Uterus (tissue), 2 donors: ENCODE measurements at regions not wholly inside any gene's neighbourhood (a gene's known extent, or its start where the extent isn't known, plus 50 kb on each side); places are given as distances from the start of the nearest gene placed in this dataset.

Experiments
- POLR2A ChIP-seq, 2 donors: fragments of 450-650 bp; IDR thresholded peaks; one replicate each; pipeline ENCODE4 v1.6.1; 2016; ENCODE audit warnings: antibody characterized with exemption in 2 of 2, mild to moderate bottlenecking in 1 of 2, moderate library complexity in 1 of 2
- TF ChIP-seq, protein P1 (sequence below), 4 experiments: fragments of 200-600 bp in 2 of 4; fragments of 450-650 bp in 2 of 4; sonication (generic) in 2 of 4; IDR thresholded peaks; one replicate each; pipeline ENCODE4 v1.5.1; 2016 to 2019; ENCODE audit warnings: antibody characterized with exemption in 4 of 4, mild to moderate bottlenecking in 2 of 4, moderate library complexity in 1 of 4

DNA sequence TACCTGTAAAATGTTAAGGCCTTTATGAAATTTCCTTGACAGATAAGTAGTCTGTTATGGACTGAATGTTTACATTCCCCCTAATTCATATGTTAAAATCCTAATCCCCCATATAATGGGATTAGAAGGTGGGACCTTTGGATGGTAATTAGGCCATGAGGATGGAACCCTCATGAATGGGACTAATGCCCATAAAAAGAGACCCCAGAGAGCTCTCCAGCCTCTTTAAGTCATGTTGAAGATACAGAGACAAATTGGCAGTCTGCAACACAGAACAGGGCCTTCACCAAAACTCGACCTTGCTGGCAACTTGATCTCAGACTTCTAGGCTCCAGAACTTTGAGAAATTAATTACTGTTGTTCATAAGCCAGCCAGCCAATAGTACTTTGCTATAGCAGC is 1344.5 kb upstream of the PCDH7 start:
- no peak for TF ChIP-seq POLR2A (IDR thresholded peaks at IDR 0.05)
- TF ChIP-seq, protein P1, sequence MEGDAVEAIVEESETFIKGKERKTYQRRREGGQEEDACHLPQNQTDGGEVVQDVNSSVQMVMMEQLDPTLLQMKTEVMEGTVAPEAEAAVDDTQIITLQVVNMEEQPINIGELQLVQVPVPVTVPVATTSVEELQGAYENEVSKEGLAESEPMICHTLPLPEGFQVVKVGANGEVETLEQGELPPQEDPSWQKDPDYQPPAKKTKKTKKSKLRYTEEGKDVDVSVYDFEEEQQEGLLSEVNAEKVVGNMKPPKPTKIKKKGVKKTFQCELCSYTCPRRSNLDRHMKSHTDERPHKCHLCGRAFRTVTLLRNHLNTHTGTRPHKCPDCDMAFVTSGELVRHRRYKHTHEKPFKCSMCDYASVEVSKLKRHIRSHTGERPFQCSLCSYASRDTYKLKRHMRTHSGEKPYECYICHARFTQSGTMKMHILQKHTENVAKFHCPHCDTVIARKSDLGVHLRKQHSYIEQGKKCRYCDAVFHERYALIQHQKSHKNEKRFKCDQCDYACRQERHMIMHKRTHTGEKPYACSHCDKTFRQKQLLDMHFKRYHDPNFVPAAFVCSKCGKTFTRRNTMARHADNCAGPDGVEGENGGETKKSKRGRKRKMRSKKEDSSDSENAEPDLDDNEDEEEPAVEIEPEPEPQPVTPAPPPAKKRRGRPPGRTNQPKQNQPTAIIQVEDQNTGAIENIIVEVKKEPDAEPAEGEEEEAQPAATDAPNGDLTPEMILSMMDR (IDR thresholded peaks at IDR 0.05): no peak
